ENCODE measurements at regions not wholly inside any gene's neighbourhood (a gene's known extent, or its start where the extent isn't known, plus 50 kb on each side); places are given as distances from the start of the nearest gene placed in this dataset.

- TF ChIP-seq CTCF (IDR thresholded peaks at IDR 0.05): no peak
- no peak for TF ChIP-seq POLR2A (IDR thresholded peaks at IDR 0.05)
These were observed 1957.1 kb upstream of the ADGRL3 start for GRCh38 chr4:59243038-59243437.

Data from heart left ventricle (tissue), 13 donors.